Retinal pigment epithelial cell (primary cell): ENCODE measurements at regions not wholly inside any gene's neighbourhood (a gene's known extent, or its start where the extent isn't known, plus 50 kb on each side); places are given as distances from the start of the nearest gene placed in this dataset.
A peak's percentile ranks its signal among the peaks of the same experiment; 100 is the strongest.

Experiments used
- DNase-seq: peaks from one replicate; pipeline ENCODE4 v3.0.0-alpha.2; 2010; ENCODE audit warnings: low read depth
- H3K4me3 ChIP-seq: 2 replicates; pipeline ENCODE4 v1.5.1; 2011; ENCODE audit warnings: mild to moderate bottlenecking, low read length, control low read depth, moderate library complexity
- TF ChIP-seq, protein P1 (sequence below): conservative IDR thresholded peaks from 2 replicates; pipeline ENCODE4 v1.5.1; 2011; ENCODE audit warnings: low read depth, low read length, control low read depth, inconsistent platforms

GRCh38 chr1:194570476-194570875 lies 1384.1 kb upstream of the B3GALT2 start:
- DNase-seq = no peak

DNA sequence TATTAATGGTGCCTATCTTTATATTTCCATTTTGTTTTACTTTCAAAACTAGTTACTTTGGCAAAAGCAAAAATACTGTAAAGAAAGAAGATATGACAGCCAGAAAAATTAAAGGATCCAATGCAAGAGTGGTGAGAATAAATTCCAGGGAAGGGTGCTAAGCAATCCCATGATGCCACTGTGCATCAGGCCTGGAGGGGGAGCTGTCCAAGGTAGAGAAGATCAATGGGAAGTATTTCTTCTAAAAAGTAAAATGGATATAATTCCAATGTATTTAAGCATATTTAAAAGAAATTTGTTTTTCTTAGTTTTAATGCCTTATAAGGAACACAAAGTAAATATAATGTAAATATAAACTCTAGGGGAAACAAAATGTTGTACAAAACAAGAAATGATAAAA lies 1382.2 kb upstream of the B3GALT2 start:
- no peak overlapping the region for H3K4me3 ChIP-seq

More at GRCh38 chr1:194570476-194570875, 1384.1 kb upstream of the B3GALT2 start:
- TF ChIP-seq, protein P1, sequence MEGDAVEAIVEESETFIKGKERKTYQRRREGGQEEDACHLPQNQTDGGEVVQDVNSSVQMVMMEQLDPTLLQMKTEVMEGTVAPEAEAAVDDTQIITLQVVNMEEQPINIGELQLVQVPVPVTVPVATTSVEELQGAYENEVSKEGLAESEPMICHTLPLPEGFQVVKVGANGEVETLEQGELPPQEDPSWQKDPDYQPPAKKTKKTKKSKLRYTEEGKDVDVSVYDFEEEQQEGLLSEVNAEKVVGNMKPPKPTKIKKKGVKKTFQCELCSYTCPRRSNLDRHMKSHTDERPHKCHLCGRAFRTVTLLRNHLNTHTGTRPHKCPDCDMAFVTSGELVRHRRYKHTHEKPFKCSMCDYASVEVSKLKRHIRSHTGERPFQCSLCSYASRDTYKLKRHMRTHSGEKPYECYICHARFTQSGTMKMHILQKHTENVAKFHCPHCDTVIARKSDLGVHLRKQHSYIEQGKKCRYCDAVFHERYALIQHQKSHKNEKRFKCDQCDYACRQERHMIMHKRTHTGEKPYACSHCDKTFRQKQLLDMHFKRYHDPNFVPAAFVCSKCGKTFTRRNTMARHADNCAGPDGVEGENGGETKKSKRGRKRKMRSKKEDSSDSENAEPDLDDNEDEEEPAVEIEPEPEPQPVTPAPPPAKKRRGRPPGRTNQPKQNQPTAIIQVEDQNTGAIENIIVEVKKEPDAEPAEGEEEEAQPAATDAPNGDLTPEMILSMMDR = no peak
- H3K4me3 ChIP-seq = no peak overlapping the region

GRCh38 chr1:194548071-194548470 lies 1361.7 kb upstream of the B3GALT2 start:
- no peak overlapping the region for H3K4me3 ChIP-seq
- TF ChIP-seq, protein P1 = no peak
- DNase-seq = peak; percentile 3

More for the DNA sequence above, 1382.2 kb upstream of the B3GALT2 start:
- DNase-seq = no peak
- TF ChIP-seq, protein P1 = peak; percentile 28

GRCh38 chr1:194544012-194544411 lies 1357.6 kb upstream of the B3GALT2 start:
- TF ChIP-seq, protein P1 = no peak
- no peak for DNase-seq

DNA sequence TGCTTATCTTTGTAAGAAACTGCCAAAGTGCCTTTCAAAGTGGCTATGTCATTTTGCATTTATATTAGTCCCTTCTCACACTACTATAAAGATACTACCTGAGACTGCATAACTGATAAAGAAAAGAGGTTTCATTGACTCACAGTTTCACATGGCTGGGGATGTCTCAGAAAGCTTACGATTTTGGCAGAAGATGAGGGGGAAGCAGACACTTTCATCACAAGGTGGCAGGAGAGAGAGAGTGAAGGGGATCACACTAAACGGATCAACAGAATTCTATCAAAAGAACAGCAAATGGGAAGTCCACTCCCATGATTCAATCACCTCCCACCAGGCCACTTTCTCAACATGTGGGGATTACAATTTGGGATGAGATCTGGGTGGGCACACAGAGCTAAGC lies 1352.0 kb upstream of the B3GALT2 start:
- H3K4me3 ChIP-seq = no peak overlapping the region
- TF ChIP-seq, protein P1 = no peak
- DNase-seq = no peak

More at GRCh38 chr1:194544012-194544411, 1357.6 kb upstream of the B3GALT2 start:
- no peak overlapping the region for H3K4me3 ChIP-seq

DNA sequence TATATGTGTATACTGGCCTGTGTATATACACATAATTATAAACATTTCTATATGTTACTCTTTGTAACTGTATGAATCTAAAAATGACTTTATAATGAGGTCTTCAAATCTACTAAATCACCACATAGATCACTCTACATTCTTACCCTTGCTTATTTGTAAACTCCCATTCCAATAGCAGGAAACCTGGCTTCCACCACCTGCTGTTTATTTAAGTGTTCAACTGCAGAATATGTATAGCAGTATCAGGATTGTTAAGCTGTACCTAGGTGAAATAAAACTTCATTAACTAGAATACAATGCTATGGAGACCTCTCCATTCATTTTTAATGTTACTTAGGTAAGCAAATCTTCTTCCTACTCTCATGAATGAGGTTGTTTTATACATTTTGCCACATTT lies 1351.1 kb upstream of the B3GALT2 start:
- no peak overlapping the region for H3K4me3 ChIP-seq
- TF ChIP-seq, protein P1 = no peak
- DNase-seq = no peak

- TF ChIP-seq, protein P1 = no peak
- no peak for DNase-seq
- no peak overlapping the region for H3K4me3 ChIP-seq
These were observed 1349.0 kb upstream of the B3GALT2 start for GRCh38 chr1:194535369-194535768.
